DMS153 treated with DMSO at 0.1 percent for 48 hours (cell line): ENCODE measurements at regions not wholly inside any gene's neighbourhood (a gene's known extent, or its start where the extent isn't known, plus 50 kb on each side); places are given as distances from the start of the nearest gene placed in this dataset.

ENCODE experiments used
- DNase-seq: peaks from one replicate; lab custom pipeline; 2025; ENCODE audit not compliant: unreplicated experiment; lab: John Stamatoyannopoulos, UW

- DNase-seq = no peak
Measured at GRCh38 chr1:61531716-61532115, 193.2 kb downstream of the TM2D1 start.

DNA sequence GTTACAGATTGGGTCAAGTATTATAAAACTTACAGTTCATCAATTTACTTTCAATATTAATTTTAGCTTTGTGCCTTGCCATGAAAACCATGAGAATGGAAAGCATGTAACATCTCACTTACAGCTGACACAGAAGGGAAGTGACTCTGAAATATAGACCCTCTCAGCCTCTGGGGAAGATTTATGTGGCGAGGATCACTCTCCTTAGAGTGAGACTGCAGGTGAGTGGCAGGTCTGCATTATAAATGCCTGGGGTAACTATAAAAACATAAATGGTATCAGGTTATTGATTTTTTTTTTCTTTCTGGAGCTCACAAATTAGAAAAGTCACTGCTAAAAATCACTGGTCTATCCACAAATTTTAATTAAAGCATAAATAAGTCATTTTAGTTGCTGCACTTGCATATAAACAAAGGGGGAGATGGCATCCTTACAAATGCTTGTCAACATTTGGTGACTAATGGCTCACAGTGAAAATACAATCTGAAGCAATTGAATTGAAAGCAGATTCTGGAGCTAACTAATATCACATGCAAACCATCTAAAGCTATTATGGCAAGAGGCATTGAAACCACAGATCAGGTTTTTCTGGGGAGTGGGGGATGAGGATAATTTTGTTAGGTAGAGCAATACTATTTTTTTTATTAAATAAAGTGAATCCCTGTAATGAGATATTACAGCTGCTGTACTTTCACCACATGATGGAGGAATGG lies 200.9 kb downstream of the TM2D1 start:
- no peak for DNase-seq

GRCh38 chr1:61523229-61523628 lies 201.7 kb downstream of the TM2D1 start:
- no peak for DNase-seq

DNA sequence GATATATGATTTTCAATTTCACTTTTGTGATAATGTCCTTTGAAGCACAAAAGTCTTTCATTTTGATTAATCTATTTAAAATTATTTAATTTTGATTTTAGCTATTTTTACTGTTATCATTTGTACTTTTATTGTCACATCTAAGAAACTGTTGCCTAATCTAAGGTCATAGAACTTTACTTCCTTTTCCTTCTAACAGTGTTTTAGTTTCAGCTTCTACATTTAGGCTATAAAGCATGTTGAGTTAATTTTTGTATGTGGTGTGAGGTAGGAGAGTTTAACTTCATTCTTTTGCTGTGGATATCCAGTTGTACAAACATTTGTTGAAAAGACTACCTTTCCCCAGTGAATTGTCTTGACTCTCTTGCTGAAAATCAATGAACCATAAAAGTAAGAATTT lies 204.5 kb downstream of the TM2D1 start:
- no peak for DNase-seq

- DNase-seq = no peak
Measured at GRCh38 chr1:61519631-61520030, 205.3 kb downstream of the TM2D1 start.

DNA sequence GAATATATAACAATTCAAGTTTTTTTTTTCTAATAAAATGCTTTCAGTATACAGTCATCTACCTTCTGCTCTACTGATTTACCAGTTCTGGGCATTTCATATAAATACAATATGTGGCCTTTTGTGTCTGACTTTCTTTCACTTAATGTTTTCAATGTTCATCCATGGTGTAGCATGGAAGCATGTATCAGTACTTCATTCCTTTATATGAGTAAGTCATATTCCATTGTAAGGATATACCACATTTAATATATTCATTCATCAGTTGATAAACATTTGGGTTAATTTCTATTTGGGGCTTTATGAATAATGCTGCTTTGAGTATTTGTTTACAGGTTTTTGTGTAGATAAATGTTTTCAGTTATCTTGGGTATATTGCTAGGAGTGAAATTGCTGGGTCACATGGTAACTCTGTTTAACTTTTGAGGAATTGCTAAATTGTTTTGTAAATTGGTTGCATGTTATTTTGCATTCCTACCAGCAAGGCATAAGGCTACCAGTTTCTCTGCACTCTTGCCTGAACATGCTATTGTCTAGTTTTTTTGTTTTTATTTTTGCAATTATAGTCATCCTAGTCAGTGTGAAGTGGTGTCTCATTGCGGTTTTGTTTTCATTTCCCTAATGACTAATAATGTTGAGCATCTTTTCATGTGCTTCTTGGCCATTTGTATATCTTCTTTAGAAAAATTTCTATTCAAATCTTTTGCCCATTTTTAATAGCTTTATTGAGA lies 206.1 kb downstream of the TM2D1 start:
- no peak for DNase-seq

- DNase-seq = no peak
Measured at GRCh38 chr1:61517345-61517744, 207.6 kb downstream of the TM2D1 start.

DNA sequence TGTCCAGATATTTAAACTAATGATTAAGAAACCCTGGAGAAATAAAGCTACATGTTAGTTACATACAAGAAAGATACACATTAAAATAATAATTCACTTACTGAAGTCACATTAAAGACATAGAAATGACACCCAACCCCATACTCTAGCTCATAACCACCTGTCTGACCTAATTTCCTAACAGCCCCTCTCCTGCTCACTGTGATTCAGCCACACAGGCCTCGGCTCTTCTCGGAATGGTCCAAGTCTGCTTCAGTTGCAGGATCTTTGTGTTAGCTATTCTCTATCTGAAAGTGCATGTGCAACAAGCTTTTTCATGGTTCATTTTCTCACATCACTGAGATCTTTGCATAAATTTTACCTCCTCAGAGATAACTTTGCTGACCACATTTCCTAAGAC lies 209.8 kb downstream of the TM2D1 start:
- no peak for DNase-seq
